ENCODE measurements at regions not wholly inside any gene's neighbourhood (a gene's known extent, or its start where the extent isn't known, plus 50 kb on each side); places are given as distances from the start of the nearest gene placed in this dataset.
A peak's percentile ranks its signal among the peaks of the same experiment; 100 is the strongest.
"Not testable (repeated sequence)": the region's sequence is repeated elsewhere in the genome, so short reads cannot be mapped to it uniquely, and the experiment has no call there.

GRCh38 chr11:11722246-11722645 is 100.4 kb upstream of the GALNT18 start:
- no peak overlapping the region for H2AFZ ChIP-seq (ENCODE audit: low read length)

GRCh38 chr11:11718511-11718910 is 96.7 kb upstream of the GALNT18 start:
- Histone ChIP-seq H3K36me3 (ENCODE audit: low read depth, low read length) (no peaks in the 10 kb centered on the region), H3K27me3 (ENCODE audit: low read length) (no peaks in the 10 kb centered on the region), H4K20me1 (ENCODE audit: low read length) (no peaks in the 10 kb centered on the region), H3F3A (ENCODE audit: low read length, unreplicated experiment) (no peaks in the 10 kb centered on the region), H3K9me2 (replicated peaks; ENCODE audit: low read length) (no peaks in the 10 kb centered on the region), H2AFZ (ENCODE audit: low read length) (no peak overlapping the region), H3K79me2 (ENCODE audit: low read length) (no peaks in the 10 kb centered on the region), H3K4me1 (ENCODE audit: insufficient read depth, low read length) (no peaks in the 10 kb centered on the region), H3K4me2 (ENCODE audit: low read length) (no peak overlapping the region), H3K9me3 (ENCODE audit: low read length) (no peaks in the 10 kb centered on the region), H3K9ac (ENCODE audit: low read length) (no peak overlapping the region), H3K27ac (ENCODE audit: low read length) (no peak overlapping the region), H3K4me3 (ENCODE audit: low read length) (no peak overlapping the region)
- intact Hi-C loops (cut with micrococcal nuclease): no loop called here
- CTCF ChIA-PET: no interaction called here
- ATAC-seq (no peak), DNase-seq (no peak)
- no TSS peak for BruUV-seq (replicated peaks)
- POLR2A ChIA-PET (ENCODE audit: unreplicated experiment): no interaction called here
- no peak for TF ChIP-seq EZH2 (IDR thresholded peaks at IDR 0.05; ENCODE audit: low read length, unreplicated experiment)
- TF ChIP-seq CTCF (conservative IDR thresholded peaks at IDR 0.05; ENCODE audit: low read depth, low read length): no peak
- TF ChIP-seq EZH2phosphoT487 (IDR thresholded peaks at IDR 0.05; ENCODE audit: borderline replicate concordance, low read length): no peak

More at GRCh38 chr11:11722246-11722645, 100.4 kb upstream of the GALNT18 start:
- Histone ChIP-seq H3K4me1 (ENCODE audit: insufficient read depth, low read length) (no peaks in the 10 kb centered on the region), H3K36me3 (ENCODE audit: low read depth, low read length) (no peaks in the 10 kb centered on the region), H4K20me1 (ENCODE audit: low read length) (no peaks in the 10 kb centered on the region), H3K27me3 (ENCODE audit: low read length) (no peaks in the 10 kb centered on the region), H3K27ac (ENCODE audit: low read length) (no peak overlapping the region), H3K9ac (ENCODE audit: low read length) (no peak overlapping the region), H3K79me2 (ENCODE audit: low read length) (no peaks in the 10 kb centered on the region), H3K9me3 (ENCODE audit: low read length) (no peaks in the 10 kb centered on the region), H3K4me3 (ENCODE audit: low read length) (no peak overlapping the region), H3K4me2 (ENCODE audit: low read length) (no peak overlapping the region), H3K9me2 (replicated peaks; ENCODE audit: low read length) (no peaks in the 10 kb centered on the region; the same call in 1 of the 2 replicates), H3F3A (ENCODE audit: low read length, unreplicated experiment) (no peaks in the 10 kb centered on the region)
- ChIA-PET CTCF (no interaction called here), POLR2A (ENCODE audit: unreplicated experiment) (no interaction called here)
- DNase-seq (no peak), ATAC-seq (no peak)
- TF ChIP-seq CTCF (conservative IDR thresholded peaks at IDR 0.05; ENCODE audit: low read depth, low read length): no peak
- TF ChIP-seq EZH2 (IDR thresholded peaks at IDR 0.05; ENCODE audit: low read length, unreplicated experiment): no peak
- TF ChIP-seq EZH2phosphoT487 (IDR thresholded peaks at IDR 0.05; ENCODE audit: borderline replicate concordance, low read length): no peak
- intact Hi-C loops (cut with micrococcal nuclease): no loop called here
- no TSS peak for BruUV-seq (replicated peaks)

GRCh38 chr11:11717064-11717725 is 95.4 kb upstream of the GALNT18 start:
- no peak for ATAC-seq
- Histone ChIP-seq H3K9me3 (ENCODE audit: low read length) (no peaks in the 10 kb centered on the region), H3K4me3 (ENCODE audit: low read length) (no peak overlapping the region), H3K9me2 (replicated peaks; ENCODE audit: low read length) (no peaks in the 10 kb centered on the region), H4K20me1 (ENCODE audit: low read length) (no peaks in the 10 kb centered on the region), H2AFZ (ENCODE audit: low read length) (no peak overlapping the region), H3K4me2 (ENCODE audit: low read length) (no peak overlapping the region), H3K36me3 (ENCODE audit: low read depth, low read length) (no peaks in the 10 kb centered on the region), H3K79me2 (ENCODE audit: low read length) (no peaks in the 10 kb centered on the region), H3K27me3 (ENCODE audit: low read length) (no peaks in the 10 kb centered on the region), H3K4me1 (ENCODE audit: insufficient read depth, low read length) (no peaks in the 10 kb centered on the region), H3K27ac (ENCODE audit: low read length) (no peak overlapping the region), H3F3A (ENCODE audit: low read length, unreplicated experiment) (no peaks in the 10 kb centered on the region), H3K9ac (ENCODE audit: low read length) (no peak overlapping the region)
- TF ChIP-seq CTCF (conservative IDR thresholded peaks at IDR 0.05; ENCODE audit: low read depth, low read length): no peak
- no peak for TF ChIP-seq EZH2phosphoT487 (IDR thresholded peaks at IDR 0.05; ENCODE audit: borderline replicate concordance, low read length)
- TF ChIP-seq EZH2 (IDR thresholded peaks at IDR 0.05; ENCODE audit: low read length, unreplicated experiment): no peak
- peak; percentile 39 for DNase-seq
- intact Hi-C loops (cut with micrococcal nuclease): no loop called here
- no TSS peak for BruUV-seq (replicated peaks)
- ChIA-PET CTCF (no interaction called here), POLR2A (ENCODE audit: unreplicated experiment) (no interaction called here)

GRCh38 chr11:11715075-11715474 is 93.3 kb upstream of the GALNT18 start:
- H3K9me3 ChIP-seq (ENCODE audit: low read length); H3K9ac ChIP-seq (ENCODE audit: low read length); H3K79me2 ChIP-seq (ENCODE audit: low read length); H3K27me3 ChIP-seq (ENCODE audit: low read length); H3K4me1 ChIP-seq (ENCODE audit: insufficient read depth, low read length); H3K36me3 ChIP-seq (ENCODE audit: low read depth, low read length); H2AFZ ChIP-seq (ENCODE audit: low read length); H3K4me3 ChIP-seq (ENCODE audit: low read length); POLR2A ChIA-PET (ENCODE audit: unreplicated experiment); H3K4me2 ChIP-seq (ENCODE audit: low read length); H3K9me2 ChIP-seq (replicated peaks; ENCODE audit: low read length); CTCF ChIA-PET; H3F3A ChIP-seq (ENCODE audit: low read length, unreplicated experiment); BruUV-seq (replicated peaks); ATAC-seq; H3K27ac ChIP-seq (ENCODE audit: low read length); intact Hi-C loops (cut with micrococcal nuclease); H4K20me1 ChIP-seq (ENCODE audit: low read length); DNase-seq: not testable (repeated sequence)
